ENCODE measurements at regions not wholly inside any gene's neighbourhood (a gene's known extent, or its start where the extent isn't known, plus 50 kb on each side); places are given as distances from the start of the nearest gene placed in this dataset.

GRCh38 chr3:4224331-4224730 lies 78.8 kb upstream of the SETMAR start:
- TF ChIP-seq POLR2AphosphoS5 (IDR thresholded peaks at IDR 0.05; ENCODE audit: low read depth, low read length) = no peak
- no peak for TF ChIP-seq POLR2A (IDR thresholded peaks at IDR 0.05; ENCODE audit: low read depth, low read length)
- no peak for TF ChIP-seq TAF1 (IDR thresholded peaks at IDR 0.05; ENCODE audit: borderline replicate concordance, low read depth, low read length)

All from GM12892 (cell line).